CD4-positive, alpha-beta T cell (primary cell): ENCODE measurements at regions not wholly inside any gene's neighbourhood (a gene's known extent, or its start where the extent isn't known, plus 50 kb on each side); places are given as distances from the start of the nearest gene placed in this dataset.

Experiments used
- ATAC-seq: fragments of 200-7000 bp; cut with Tn5 transposase; one replicate; pipeline ENCODE4 v1.10.0; 2022; ENCODE audit warnings: mild to moderate bottlenecking; ENCODE audit not compliant: poor library complexity
- CTCF ChIA-PET: fragments of 350-600 bp; sonication (Branson Sonifier 250); formaldehyde crosslinking; loops from one replicate; lab custom pipeline; 2021; ENCODE audit warnings: antibody characterized with exemption, inconsistent platforms; lab: Charles Lee
- POLR2A ChIA-PET: fragments of 350-600 bp; sonication (Branson Sonifier 250); formaldehyde crosslinking; loops from one replicate; lab custom pipeline; 2021; ENCODE audit warnings: antibody characterized with exemption, inconsistent platforms; lab: Charles Lee
- DNase-seq, 14 experiments: peaks; one replicate each; pipeline ENCODE4 v3.0.0-alpha.2; 2013 to 2020; ENCODE audit warnings: mixed read lengths in 2 of 14
- H3K27ac ChIP-seq, 2 donors: one replicate each; pipeline versions ENCODE4 v1.5.1 to v1.7.0; 2013; ENCODE audit warnings: low read length in 2 of 2, low read depth in 1 of 2, mild to moderate bottlenecking in 1 of 2
- H3K27me3 ChIP-seq, 2 experiments: 1 replicate in 1 of 2; 2 replicates in 1 of 2; pipeline versions ENCODE4 v1.6.1 to v1.7.0; 2013; ENCODE audit warnings: low read length in 2 of 2, control low read depth in 1 of 2, mild to moderate bottlenecking in 1 of 2, moderate library complexity in 1 of 2; ENCODE audit not compliant: insufficient read depth in 2 of 2, control insufficient read depth in 1 of 2
- H3K36me3 ChIP-seq: one replicate; pipeline ENCODE4 v1.6.1; 2013; ENCODE audit warnings: low read length, control low read depth; ENCODE audit not compliant: insufficient read depth
- H3K4me1 ChIP-seq: one replicate; pipeline ENCODE4 v1.6.1; 2013; ENCODE audit warnings: low read length, control low read depth; ENCODE audit not compliant: insufficient read depth
- H3K4me3 ChIP-seq: one replicate; pipeline ENCODE4 v1.5.1; 2013; ENCODE audit warnings: mild to moderate bottlenecking, low read length, moderate library complexity
- H3K9me3 ChIP-seq, 2 experiments: 1 replicate in 1 of 2; 2 replicates in 1 of 2; pipeline versions ENCODE4 v1.6.1 to v1.7.0; 2013; ENCODE audit warnings: low read length in 2 of 2, mild to moderate bottlenecking in 2 of 2, control low read depth in 1 of 2, moderate library complexity in 1 of 2; ENCODE audit not compliant: control insufficient read depth in 1 of 2, insufficient read depth in 1 of 2
- H3K27ac Mint-ChIP-seq: one replicate; pipeline ENCODE4 v1.8.0; 2020; ENCODE audit warnings: mixed read lengths
- H3K27me3 Mint-ChIP-seq: one replicate; pipeline ENCODE4 v1.8.0; 2021; ENCODE audit warnings: mixed read lengths
- H3K36me3 Mint-ChIP-seq: one replicate; pipeline ENCODE4 v1.8.0; 2021; ENCODE audit warnings: low read depth, mixed read lengths
- H3K4me1 Mint-ChIP-seq: one replicate; pipeline ENCODE4 v1.8.0; 2021; ENCODE audit warnings: low read depth, mixed read lengths
- H3K4me3 Mint-ChIP-seq: one replicate; pipeline ENCODE4 v1.8.0; 2020; ENCODE audit warnings: mild to moderate bottlenecking, mixed read lengths
- H3K9me3 Mint-ChIP-seq: one replicate; pipeline ENCODE4 v1.8.0; 2020; ENCODE audit warnings: mixed read lengths
- intact Hi-C, 2 experiments: fragments of 100-400 bp; cut with DNase I in 1 of 2; cut with micrococcal nuclease in 1 of 2; formaldehyde crosslinking; loops; one replicate each; pipeline versions ENCODE4 v1.15.1 to v1.9.0; 2023 to 2025; cut with DNase I, micrococcal nuclease
- TF ChIP-seq, protein P1 (sequence below): fragments of 200-600 bp; IDR thresholded peaks from one replicate; pipeline ENCODE4 v1.8.0; 2022; ENCODE audit warnings: antibody characterized with exemption, mild to moderate bottlenecking

DNA sequence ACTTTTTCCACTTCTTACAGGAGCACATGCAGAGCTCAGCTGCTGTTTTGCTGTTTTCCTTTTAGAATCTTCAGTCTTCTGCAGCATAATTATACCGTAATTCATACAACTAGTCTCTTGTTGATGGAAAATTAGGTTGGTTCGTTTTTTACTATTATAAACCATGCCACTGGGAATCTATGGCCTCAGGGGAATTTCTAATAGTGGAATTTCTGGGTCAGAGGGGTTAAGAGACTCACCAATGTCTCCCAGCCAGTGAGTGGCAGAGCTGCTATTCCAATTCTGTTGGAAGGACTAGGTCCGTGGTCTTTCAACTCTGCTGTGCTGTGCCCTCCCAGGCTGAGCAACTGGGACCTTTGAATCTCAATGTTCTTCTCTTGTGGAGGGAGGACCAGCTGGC is 282.5 kb downstream of the ZSWIM6 start:
- CTCF ChIA-PET = no interaction called here
- Mint-ChIP-seq H3K4me3 (no peak overlapping the region), H3K27me3 (peaks cover 15% of the 10 kb centered on the region), H3K4me1 (no peaks in the 10 kb centered on the region), H3K36me3 (no peaks in the 10 kb centered on the region), H3K9me3 (no peaks in the 10 kb centered on the region), H3K27ac (no peak overlapping the region)
- intact Hi-C loops = no loop called here
- DNase-seq (no peak), ATAC-seq (no peak)
- no peaks in the 10 kb centered on the region for H3K4me1 ChIP-seq
- no peak overlapping the region for H3K27ac ChIP-seq
- TF ChIP-seq, protein P1, sequence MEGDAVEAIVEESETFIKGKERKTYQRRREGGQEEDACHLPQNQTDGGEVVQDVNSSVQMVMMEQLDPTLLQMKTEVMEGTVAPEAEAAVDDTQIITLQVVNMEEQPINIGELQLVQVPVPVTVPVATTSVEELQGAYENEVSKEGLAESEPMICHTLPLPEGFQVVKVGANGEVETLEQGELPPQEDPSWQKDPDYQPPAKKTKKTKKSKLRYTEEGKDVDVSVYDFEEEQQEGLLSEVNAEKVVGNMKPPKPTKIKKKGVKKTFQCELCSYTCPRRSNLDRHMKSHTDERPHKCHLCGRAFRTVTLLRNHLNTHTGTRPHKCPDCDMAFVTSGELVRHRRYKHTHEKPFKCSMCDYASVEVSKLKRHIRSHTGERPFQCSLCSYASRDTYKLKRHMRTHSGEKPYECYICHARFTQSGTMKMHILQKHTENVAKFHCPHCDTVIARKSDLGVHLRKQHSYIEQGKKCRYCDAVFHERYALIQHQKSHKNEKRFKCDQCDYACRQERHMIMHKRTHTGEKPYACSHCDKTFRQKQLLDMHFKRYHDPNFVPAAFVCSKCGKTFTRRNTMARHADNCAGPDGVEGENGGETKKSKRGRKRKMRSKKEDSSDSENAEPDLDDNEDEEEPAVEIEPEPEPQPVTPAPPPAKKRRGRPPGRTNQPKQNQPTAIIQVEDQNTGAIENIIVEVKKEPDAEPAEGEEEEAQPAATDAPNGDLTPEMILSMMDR = no peak
- H3K27me3 ChIP-seq = peaks cover 6 to 7% of the 10 kb centered on the region in 2 experiments
- POLR2A ChIA-PET = no interaction called here
- H3K36me3 ChIP-seq = no peaks in the 10 kb centered on the region
- no peaks in the 10 kb centered on the region for H3K9me3 ChIP-seq
- no peak overlapping the region for H3K4me3 ChIP-seq

DNA sequence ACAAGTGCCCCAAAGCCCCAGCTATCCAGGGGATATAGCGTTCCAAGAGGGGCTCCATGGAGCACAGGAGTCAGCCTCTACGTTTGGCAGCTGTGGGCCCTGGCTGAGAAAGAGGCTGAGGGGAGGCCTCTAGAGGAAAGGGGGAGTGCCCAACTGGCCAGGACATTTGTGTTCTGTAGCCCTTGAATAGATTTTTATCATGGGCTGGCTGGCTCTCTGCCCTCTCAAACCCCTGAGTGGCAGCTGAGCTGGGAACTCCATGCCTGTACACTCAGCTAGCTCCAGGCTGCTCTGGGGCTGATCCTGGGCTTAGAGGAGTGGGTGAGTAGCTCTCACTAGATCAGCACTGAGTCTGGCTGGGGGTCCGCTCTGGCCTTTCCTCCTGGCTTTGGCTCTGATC is 285.0 kb downstream of the ZSWIM6 start:
- Mint-ChIP-seq H3K4me1 (no peaks in the 10 kb centered on the region), H3K36me3 (no peaks in the 10 kb centered on the region), H3K27ac (no peak overlapping the region), H3K9me3 (no peaks in the 10 kb centered on the region), H3K27me3 (peaks cover 30% of the 10 kb centered on the region), H3K4me3 (no peak overlapping the region)
- Histone ChIP-seq H3K4me1 (no peaks in the 10 kb centered on the region), H3K27ac (no peak overlapping the region), H3K36me3 (no peaks in the 10 kb centered on the region), H3K9me3 (no peaks in the 10 kb centered on the region), H3K27me3 (peaks cover 6 to 7% of the 10 kb centered on the region in 2 experiments), H3K4me3 (no peak overlapping the region)
- ATAC-seq (no peak), DNase-seq (no peak)
- ChIA-PET POLR2A (no interaction called here), CTCF (no interaction called here)
- intact Hi-C loops = no loop called here
- TF ChIP-seq, protein P1 = no peak

DNA sequence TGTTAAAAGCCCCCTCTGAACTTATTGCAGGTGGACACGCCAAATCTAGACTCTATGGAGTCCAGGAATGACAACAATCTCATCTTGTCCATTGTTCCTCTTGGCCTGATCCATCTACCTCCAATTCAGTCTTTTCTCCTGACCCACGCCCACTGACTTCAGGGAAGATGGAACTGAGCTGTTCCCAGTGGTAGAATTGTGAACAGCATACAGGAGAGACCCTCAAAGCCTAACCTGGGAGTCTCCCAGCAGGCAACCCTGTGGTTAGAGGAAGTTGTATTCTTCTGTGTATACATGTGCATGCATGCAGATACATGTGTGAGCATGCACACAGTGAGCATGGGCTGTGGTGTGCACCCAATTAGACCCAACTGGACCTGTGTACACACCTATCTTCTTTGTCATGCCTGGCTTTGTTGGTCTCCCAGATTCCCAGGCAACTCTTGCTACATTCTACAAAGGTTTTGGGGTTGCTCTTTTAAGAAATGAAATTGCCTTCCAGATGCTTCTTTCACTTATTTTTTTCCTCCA is 286.0 kb downstream of the ZSWIM6 start:
- H3K36me3 ChIP-seq = no peaks in the 10 kb centered on the region
- no peak for DNase-seq
- ChIA-PET POLR2A (no interaction called here), CTCF (no interaction called here)
- H3K4me1 ChIP-seq = no peaks in the 10 kb centered on the region
- H3K4me3 Mint-ChIP-seq = no peak overlapping the region
- no peaks in the 10 kb centered on the region for H3K9me3 Mint-ChIP-seq
- no peaks in the 10 kb centered on the region for H3K4me1 Mint-ChIP-seq
- TF ChIP-seq, protein P1 = no peak
- no peaks in the 10 kb centered on the region for H3K9me3 ChIP-seq
- no peak overlapping the region for H3K4me3 ChIP-seq
- no peak for ATAC-seq
- no peaks in the 10 kb centered on the region for H3K36me3 Mint-ChIP-seq
- H3K27ac Mint-ChIP-seq = no peak overlapping the region
- H3K27me3 ChIP-seq = peaks cover 6 to 7% of the 10 kb centered on the region in 2 experiments
- no peak overlapping the region for H3K27ac ChIP-seq
- H3K27me3 Mint-ChIP-seq = peaks cover 26% of the 10 kb centered on the region
- intact Hi-C loops = no loop called here
